Right atrium auricular region (tissue), 2 donors: ENCODE measurements at regions not wholly inside any gene's neighbourhood (a gene's known extent, or its start where the extent isn't known, plus 50 kb on each side); places are given as distances from the start of the nearest gene placed in this dataset.

Experiments
- DNase-seq: peaks from one replicate; pipeline ENCODE4 v3.0.0-alpha.2; 2019; ENCODE audit warnings: low spot score
- H3K27ac ChIP-seq, 2 donors: fragments of 200-600 bp; sonication (generic); 1 replicate in 1 of 2; 2 replicates in 1 of 2; pipeline ENCODE4 v1.5.1; 2016 to 2019
- H3K27me3 ChIP-seq, 2 donors: fragments of 200-600 bp; sonication (generic); one replicate each; pipeline versions ENCODE4 v1.5.1 to v1.6.0; 2017 to 2019
- H3K36me3 ChIP-seq: fragments of 200-600 bp; sonication (generic); one replicate; pipeline ENCODE4 v1.5.1; 2016
- H3K4me1 ChIP-seq, 2 donors: fragments of 200-600 bp; sonication (generic); one replicate each; pipeline versions ENCODE4 v1.5.1 to v1.6.0; 2017 to 2019
- H3K4me3 ChIP-seq, 2 donors: fragments of 200-600 bp; sonication (generic); 1 replicate in 1 of 2; 2 replicates in 1 of 2; pipeline ENCODE4 v1.5.1; 2017 to 2019; ENCODE audit warnings: mild to moderate bottlenecking in 1 of 2, moderate library complexity in 1 of 2
- H3K9me3 ChIP-seq, 2 donors: fragments of 200-600 bp; sonication (generic); one replicate each; pipeline ENCODE4 v1.5.1; 2019
- TF ChIP-seq, protein P1 (sequence below), 2 donors: fragments of 200-600 bp; sonication (generic); IDR thresholded peaks; one replicate each; pipeline ENCODE4 v1.5.1; 2019; ENCODE audit warnings: antibody characterized with exemption in 2 of 2

DNA sequence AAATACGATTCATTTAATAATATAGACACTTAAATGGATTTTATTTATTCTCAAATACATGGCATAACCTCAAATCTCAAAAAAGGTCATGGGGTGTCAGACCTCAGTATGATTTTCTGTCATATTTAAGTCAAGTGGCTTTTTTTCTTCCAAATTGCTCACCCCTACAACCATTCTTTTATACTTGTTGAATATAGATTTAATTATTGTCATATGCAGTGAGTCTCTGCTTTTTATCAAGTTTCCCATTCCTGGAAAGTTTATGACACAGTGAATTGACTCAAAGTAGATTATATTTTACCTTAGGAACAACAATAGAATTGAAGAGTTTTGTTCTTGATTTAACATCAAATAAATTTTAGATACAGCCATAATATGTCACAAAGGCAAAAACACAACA is 59.5 kb upstream of the IRF2BP2 start:
- no peak for DNase-seq
- no peak overlapping the region for H3K4me3 ChIP-seq
- H3K9me3 ChIP-seq: peaks cover 0 to 5% of the 10 kb centered on the region in 2 donors
- H3K4me1 ChIP-seq: no peaks in the 10 kb centered on the region
- H3K27me3 ChIP-seq: no peaks in the 10 kb centered on the region
- no peaks in the 10 kb centered on the region for H3K36me3 ChIP-seq
- no peak overlapping the region for H3K27ac ChIP-seq
- TF ChIP-seq, protein P1, sequence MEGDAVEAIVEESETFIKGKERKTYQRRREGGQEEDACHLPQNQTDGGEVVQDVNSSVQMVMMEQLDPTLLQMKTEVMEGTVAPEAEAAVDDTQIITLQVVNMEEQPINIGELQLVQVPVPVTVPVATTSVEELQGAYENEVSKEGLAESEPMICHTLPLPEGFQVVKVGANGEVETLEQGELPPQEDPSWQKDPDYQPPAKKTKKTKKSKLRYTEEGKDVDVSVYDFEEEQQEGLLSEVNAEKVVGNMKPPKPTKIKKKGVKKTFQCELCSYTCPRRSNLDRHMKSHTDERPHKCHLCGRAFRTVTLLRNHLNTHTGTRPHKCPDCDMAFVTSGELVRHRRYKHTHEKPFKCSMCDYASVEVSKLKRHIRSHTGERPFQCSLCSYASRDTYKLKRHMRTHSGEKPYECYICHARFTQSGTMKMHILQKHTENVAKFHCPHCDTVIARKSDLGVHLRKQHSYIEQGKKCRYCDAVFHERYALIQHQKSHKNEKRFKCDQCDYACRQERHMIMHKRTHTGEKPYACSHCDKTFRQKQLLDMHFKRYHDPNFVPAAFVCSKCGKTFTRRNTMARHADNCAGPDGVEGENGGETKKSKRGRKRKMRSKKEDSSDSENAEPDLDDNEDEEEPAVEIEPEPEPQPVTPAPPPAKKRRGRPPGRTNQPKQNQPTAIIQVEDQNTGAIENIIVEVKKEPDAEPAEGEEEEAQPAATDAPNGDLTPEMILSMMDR (IDR thresholded peaks at IDR 0.05): no peak

DNA sequence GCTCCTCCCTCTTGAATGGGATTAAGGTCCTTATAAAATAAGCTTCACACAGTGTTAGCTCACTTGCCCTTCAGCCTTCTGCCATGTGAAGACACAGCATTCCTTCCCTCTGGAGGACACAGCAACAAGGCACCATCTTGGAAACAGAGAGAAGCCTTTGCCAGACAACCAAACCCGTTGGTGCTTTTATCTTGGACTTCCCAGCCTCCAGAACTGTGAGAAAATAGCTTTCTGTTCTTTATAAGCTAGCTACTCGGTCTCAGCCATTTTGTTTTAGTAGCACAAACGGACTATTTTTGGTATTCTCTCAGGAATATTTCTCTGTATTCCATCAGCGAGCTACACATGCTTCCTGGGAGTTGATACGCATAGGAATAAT is 58.6 kb upstream of the IRF2BP2 start:
- H3K9me3 ChIP-seq: peaks cover 0 to 5% of the 10 kb centered on the region in 2 donors
- H3K27ac ChIP-seq: no peak overlapping the region
- no peaks in the 10 kb centered on the region for H3K4me1 ChIP-seq
- DNase-seq: no peak
- H3K4me3 ChIP-seq: no peak overlapping the region
- H3K36me3 ChIP-seq: no peaks in the 10 kb centered on the region
- H3K27me3 ChIP-seq: no peaks in the 10 kb centered on the region
- TF ChIP-seq, protein P1 (IDR thresholded peaks at IDR 0.05): no peak

- H3K4me3 ChIP-seq: no peak overlapping the region
- no peaks in the 10 kb centered on the region for H3K27me3 ChIP-seq
- H3K4me1 ChIP-seq: no peaks in the 10 kb centered on the region
- H3K36me3 ChIP-seq: no peaks in the 10 kb centered on the region
- peaks cover 0 to 5% of the 10 kb centered on the region in 2 donors for H3K9me3 ChIP-seq
- DNase-seq: no peak
- H3K27ac ChIP-seq: no peak overlapping the region
- TF ChIP-seq, protein P1 (IDR thresholded peaks at IDR 0.05): no peak
These were observed 57.9 kb upstream of the IRF2BP2 start for GRCh38 chr1:234667600-234668576.

- H3K27ac ChIP-seq: no peak overlapping the region
- H3K4me3 ChIP-seq: no peak overlapping the region
- H3K36me3 ChIP-seq: no peaks in the 10 kb centered on the region
- DNase-seq: no peak
- TF ChIP-seq, protein P1 (IDR thresholded peaks at IDR 0.05): no peak
- peaks cover 0 to 5% of the 10 kb centered on the region in 2 donors for H3K9me3 ChIP-seq
- H3K4me1 ChIP-seq: no peaks in the 10 kb centered on the region
- no peaks in the 10 kb centered on the region for H3K27me3 ChIP-seq
These were observed 56.8 kb upstream of the IRF2BP2 start for GRCh38 chr1:234666761-234667160.

DNA sequence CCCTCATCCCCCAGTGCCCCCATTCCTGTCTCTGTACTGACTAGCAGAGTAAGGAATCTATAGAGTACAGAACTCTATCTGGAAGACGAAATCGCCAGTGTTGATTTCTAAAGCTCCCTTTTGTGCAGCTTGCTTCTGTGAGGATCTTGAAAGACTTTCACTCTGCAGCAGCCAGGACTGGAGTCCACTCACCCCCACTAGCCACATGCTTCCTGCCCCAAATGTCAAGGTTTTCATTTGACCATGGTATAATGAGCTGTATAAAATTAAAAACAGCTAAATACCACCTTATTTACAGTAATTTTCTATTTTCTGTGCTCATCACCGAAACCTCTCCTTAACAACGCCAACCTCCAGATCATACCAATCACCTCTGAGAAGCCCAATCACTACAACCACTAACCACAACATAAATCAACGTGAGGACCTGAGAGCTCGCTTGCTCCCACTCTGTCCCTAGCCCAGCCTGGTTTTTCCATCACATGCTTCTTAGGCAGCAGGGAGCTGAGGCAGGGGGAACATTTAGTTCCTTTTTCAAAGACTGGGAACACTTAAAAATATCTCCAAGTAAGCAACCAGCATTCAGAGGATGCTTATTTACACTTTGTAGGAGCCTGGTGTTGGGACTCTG is 56.1 kb upstream of the IRF2BP2 start:
- Histone ChIP-seq H3K9me3 (peaks cover 0 to 5% of the 10 kb centered on the region in 2 donors), H3K27me3 (no peaks in the 10 kb centered on the region), H3K27ac (no peak overlapping the region), H3K36me3 (no peaks in the 10 kb centered on the region), H3K4me3 (no peak overlapping the region), H3K4me1 (no peaks in the 10 kb centered on the region)
- TF ChIP-seq, protein P1 (IDR thresholded peaks at IDR 0.05): no peak
- no peak for DNase-seq
